ENCODE measurements at regions not wholly inside any gene's neighbourhood (a gene's known extent, or its start where the extent isn't known, plus 50 kb on each side); places are given as distances from the start of the nearest gene placed in this dataset.

- DNase-seq (ENCODE audit: low spot score) = no peak
- Mint-ChIP-seq H3K9me3 (ENCODE audit: unreplicated experiment) (peaks cover 3% of the 10 kb centered on the region), H3K4me3 (ENCODE audit: unreplicated experiment) (no peak overlapping the region), H3K27me3 (ENCODE audit: unreplicated experiment) (no peaks in the 10 kb centered on the region), H3K36me3 (ENCODE audit: low read depth, unreplicated experiment) (no peaks in the 10 kb centered on the region), H3K4me1 (ENCODE audit: unreplicated experiment) (no peaks in the 10 kb centered on the region), H3K27ac (ENCODE audit: unreplicated experiment) (no peak overlapping the region)
- TF ChIP-seq, protein P1, sequence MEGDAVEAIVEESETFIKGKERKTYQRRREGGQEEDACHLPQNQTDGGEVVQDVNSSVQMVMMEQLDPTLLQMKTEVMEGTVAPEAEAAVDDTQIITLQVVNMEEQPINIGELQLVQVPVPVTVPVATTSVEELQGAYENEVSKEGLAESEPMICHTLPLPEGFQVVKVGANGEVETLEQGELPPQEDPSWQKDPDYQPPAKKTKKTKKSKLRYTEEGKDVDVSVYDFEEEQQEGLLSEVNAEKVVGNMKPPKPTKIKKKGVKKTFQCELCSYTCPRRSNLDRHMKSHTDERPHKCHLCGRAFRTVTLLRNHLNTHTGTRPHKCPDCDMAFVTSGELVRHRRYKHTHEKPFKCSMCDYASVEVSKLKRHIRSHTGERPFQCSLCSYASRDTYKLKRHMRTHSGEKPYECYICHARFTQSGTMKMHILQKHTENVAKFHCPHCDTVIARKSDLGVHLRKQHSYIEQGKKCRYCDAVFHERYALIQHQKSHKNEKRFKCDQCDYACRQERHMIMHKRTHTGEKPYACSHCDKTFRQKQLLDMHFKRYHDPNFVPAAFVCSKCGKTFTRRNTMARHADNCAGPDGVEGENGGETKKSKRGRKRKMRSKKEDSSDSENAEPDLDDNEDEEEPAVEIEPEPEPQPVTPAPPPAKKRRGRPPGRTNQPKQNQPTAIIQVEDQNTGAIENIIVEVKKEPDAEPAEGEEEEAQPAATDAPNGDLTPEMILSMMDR (IDR thresholded peaks at IDR 0.05; ENCODE audit: unreplicated experiment) = no peak
These were observed 359.9 kb upstream of the DCC start for GRCh38 chr18:51980101-51980500.

- TF ChIP-seq, protein P1 (IDR thresholded peaks at IDR 0.05; ENCODE audit: unreplicated experiment) = no peak
- Mint-ChIP-seq H3K4me1 (ENCODE audit: unreplicated experiment) (peaks cover 12% of the 10 kb centered on the region), H3K36me3 (ENCODE audit: low read depth, unreplicated experiment) (no peaks in the 10 kb centered on the region), H3K27ac (ENCODE audit: unreplicated experiment) (no peak overlapping the region), H3K27me3 (ENCODE audit: unreplicated experiment) (peaks cover 4% of the 10 kb centered on the region), H3K9me3 (ENCODE audit: unreplicated experiment) (peaks cover 3% of the 10 kb centered on the region), H3K4me3 (ENCODE audit: unreplicated experiment) (no peak overlapping the region)
- DNase-seq (ENCODE audit: low spot score) = no peak
These were observed 351.7 kb upstream of the DCC start for GRCh38 chr18:51988277-51988676.

DNA sequence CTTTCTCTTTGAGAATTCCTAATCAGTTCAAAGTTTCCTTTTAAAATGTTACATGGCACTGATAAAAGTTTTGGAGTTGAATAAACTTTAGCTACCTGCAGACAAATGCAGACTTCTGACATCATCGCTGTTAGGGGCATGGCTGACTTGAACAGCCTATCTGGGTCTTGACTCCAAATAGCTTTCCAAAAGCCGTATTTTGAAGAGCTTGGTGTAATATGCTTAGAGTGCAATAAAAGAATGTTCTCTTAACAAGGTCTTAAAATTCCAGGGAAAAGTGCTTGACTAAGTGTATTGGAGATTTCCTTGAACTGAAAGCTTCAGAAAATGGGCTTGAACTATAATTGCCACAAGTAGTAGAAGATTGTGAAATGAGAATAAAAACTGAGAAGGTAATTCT, 342.9 kb upstream of the DCC start:
- Mint-ChIP-seq H3K27ac (ENCODE audit: unreplicated experiment) (no peak overlapping the region), H3K4me3 (ENCODE audit: unreplicated experiment) (no peak overlapping the region), H3K4me1 (ENCODE audit: unreplicated experiment) (no peaks in the 10 kb centered on the region), H3K9me3 (ENCODE audit: unreplicated experiment) (no peaks in the 10 kb centered on the region), H3K36me3 (ENCODE audit: low read depth, unreplicated experiment) (no peaks in the 10 kb centered on the region), H3K27me3 (ENCODE audit: unreplicated experiment) (no peaks in the 10 kb centered on the region)
- no peak for DNase-seq (ENCODE audit: low spot score)
- TF ChIP-seq, protein P1 (IDR thresholded peaks at IDR 0.05; ENCODE audit: unreplicated experiment) = no peak

DNA sequence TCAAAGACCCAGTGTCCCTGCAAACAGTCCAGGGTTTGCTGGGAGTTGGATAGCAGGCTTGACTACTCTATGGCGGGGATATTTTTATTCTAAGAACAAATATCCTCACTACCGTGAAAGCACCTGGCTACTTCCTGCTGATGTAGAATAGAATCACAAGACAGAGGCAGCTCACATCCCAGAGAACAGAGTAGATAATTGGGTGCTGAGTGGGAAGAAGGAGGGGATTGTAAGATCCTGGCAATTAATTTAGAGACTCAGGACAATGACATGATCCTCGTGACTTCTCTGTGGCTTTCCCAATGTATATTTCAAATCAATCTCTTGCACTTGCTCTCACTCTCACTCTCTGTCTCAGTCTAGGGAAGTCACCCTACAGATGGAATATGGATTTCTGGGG, 341.9 kb upstream of the DCC start:
- Mint-ChIP-seq H3K9me3 (ENCODE audit: unreplicated experiment) (no peaks in the 10 kb centered on the region), H3K4me1 (ENCODE audit: unreplicated experiment) (no peaks in the 10 kb centered on the region), H3K36me3 (ENCODE audit: low read depth, unreplicated experiment) (no peaks in the 10 kb centered on the region), H3K27ac (ENCODE audit: unreplicated experiment) (no peak overlapping the region), H3K4me3 (ENCODE audit: unreplicated experiment) (no peak overlapping the region), H3K27me3 (ENCODE audit: unreplicated experiment) (no peaks in the 10 kb centered on the region)
- no peak for DNase-seq (ENCODE audit: low spot score)
- TF ChIP-seq, protein P1 (IDR thresholded peaks at IDR 0.05; ENCODE audit: unreplicated experiment) = no peak

DNA sequence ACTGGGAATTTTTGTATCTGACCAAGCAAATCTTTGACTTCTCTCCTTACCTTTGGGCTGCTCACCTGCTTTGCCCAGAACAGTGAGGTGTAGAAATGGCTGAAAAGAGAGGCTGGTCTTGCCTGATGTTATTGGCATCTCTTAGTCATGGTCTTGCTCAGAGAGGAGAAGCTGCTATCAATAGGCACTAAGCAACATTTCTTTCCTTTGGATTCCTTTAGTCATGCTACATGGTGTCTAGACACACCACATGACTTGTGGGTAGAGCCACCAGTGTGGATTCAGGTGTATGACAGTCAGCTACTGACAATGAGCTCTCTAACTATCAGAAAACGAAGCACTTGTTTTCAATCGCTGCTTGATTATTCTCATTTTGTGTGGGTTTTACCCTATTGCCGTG, 341.3 kb upstream of the DCC start:
- Mint-ChIP-seq H3K27me3 (ENCODE audit: unreplicated experiment) (no peaks in the 10 kb centered on the region), H3K9me3 (ENCODE audit: unreplicated experiment) (no peaks in the 10 kb centered on the region), H3K4me1 (ENCODE audit: unreplicated experiment) (no peaks in the 10 kb centered on the region), H3K36me3 (ENCODE audit: low read depth, unreplicated experiment) (no peaks in the 10 kb centered on the region), H3K4me3 (ENCODE audit: unreplicated experiment) (no peak overlapping the region), H3K27ac (ENCODE audit: unreplicated experiment) (no peak overlapping the region)
- TF ChIP-seq, protein P1 (IDR thresholded peaks at IDR 0.05; ENCODE audit: unreplicated experiment) = no peak
- DNase-seq (ENCODE audit: low spot score) = no peak

All from endothelial cell (in vitro differentiated cells).